RWPE2 (cell line): ENCODE measurements at regions not wholly inside any gene's neighbourhood (a gene's known extent, or its start where the extent isn't known, plus 50 kb on each side); places are given as distances from the start of the nearest gene placed in this dataset.

ENCODE experiments used
- ATAC-seq: fragments of 200-7000 bp; cut with Tn5 transposase; 3 replicates; pipeline ENCODE4 v1.9.1; 2021; ENCODE audit warnings: low read depth
- DNase-seq: peaks from one replicate; pipeline ENCODE4 v3.0.0-alpha.2; 2020; ENCODE audit warnings: low spot score
- H3K27ac ChIP-seq: fragments of 450-650 bp; 2 replicates; pipeline ENCODE4 v1.5.1; 2017; ENCODE audit warnings: mild to moderate bottlenecking; ENCODE audit not compliant: poor library complexity, severe bottlenecking
- H3K27me3 ChIP-seq: fragments of 250-450 bp; sonication (Bioruptor Pico); 2 replicates; pipeline ENCODE4 v1.5.1; 2021; ENCODE audit warnings: mild to moderate bottlenecking, moderate library complexity; ENCODE audit not compliant: insufficient read depth, poor library complexity, severe bottlenecking
- H3K36me3 ChIP-seq: fragments of 250-450 bp; sonication (Bioruptor Pico); 2 replicates; pipeline ENCODE4 v1.5.1; 2020; ENCODE audit warnings: low read depth, mild to moderate bottlenecking, moderate library complexity
- H3K4me1 ChIP-seq: fragments of 250-450 bp; sonication (Bioruptor Pico); 2 replicates; pipeline ENCODE4 v1.5.1; 2021; ENCODE audit warnings: mild to moderate bottlenecking, moderate library complexity; ENCODE audit not compliant: insufficient read depth, poor library complexity, severe bottlenecking
- H3K4me3 ChIP-seq: fragments of 250-450 bp; sonication (Bioruptor Pico); 2 replicates; pipeline ENCODE4 v1.5.1; 2021; ENCODE audit warnings: mild to moderate bottlenecking, moderate library complexity; ENCODE audit not compliant: severe bottlenecking
- H3K9me3 ChIP-seq: fragments of 250-450 bp; sonication (Bioruptor Pico); 2 replicates; pipeline ENCODE4 v1.5.1; 2021; ENCODE audit warnings: mild to moderate bottlenecking, moderate library complexity; ENCODE audit not compliant: severe bottlenecking
- CTCF ChIP-seq: fragments of 450-650 bp; IDR thresholded peaks from one replicate; pipeline ENCODE4 v1.5.1; 2017; ENCODE audit warnings: mild to moderate bottlenecking, moderate library complexity; ENCODE audit not compliant: poor library complexity, severe bottlenecking

- DNase-seq (no peak), ATAC-seq (no peak)
- Histone ChIP-seq H3K27me3 (no peaks in the 10 kb centered on the region), H3K9me3 (no peaks in the 10 kb centered on the region), H3K27ac (no peak overlapping the region), H3K4me3 (no peak overlapping the region), H3K36me3 (no peaks in the 10 kb centered on the region), H3K4me1 (no peaks in the 10 kb centered on the region)
- TF ChIP-seq CTCF, result no peak
These were observed 296.7 kb downstream of the HRH4 start for GRCh38 chr18:24757134-24757533.

- Histone ChIP-seq H3K4me1 (no peaks in the 10 kb centered on the region), H3K27ac (no peak overlapping the region), H3K36me3 (no peaks in the 10 kb centered on the region), H3K27me3 (no peaks in the 10 kb centered on the region), H3K9me3 (no peaks in the 10 kb centered on the region), H3K4me3 (no peak overlapping the region)
- no peak for TF ChIP-seq CTCF
- DNase-seq (no peak), ATAC-seq (no peak)
These were observed 301.3 kb downstream of the HRH4 start for GRCh38 chr18:24761765-24762164.

GRCh38 chr18:24762511-24762910 is 302.1 kb downstream of the HRH4 start:
- DNase-seq (no peak), ATAC-seq (no peak)
- Histone ChIP-seq H3K36me3 (no peaks in the 10 kb centered on the region), H3K27ac (no peak overlapping the region), H3K4me1 (no peaks in the 10 kb centered on the region), H3K27me3 (no peaks in the 10 kb centered on the region), H3K9me3 (no peaks in the 10 kb centered on the region), H3K4me3 (no peak overlapping the region)
- TF ChIP-seq CTCF, result no peak

GRCh38 chr18:24763765-24764513 is 303.5 kb downstream of the HRH4 start:
- DNase-seq (no peak), ATAC-seq (no peak)
- no peak overlapping the region for H3K4me3 ChIP-seq
- no peaks in the 10 kb centered on the region for H3K4me1 ChIP-seq
- TF ChIP-seq CTCF, result no peak
- no peaks in the 10 kb centered on the region for H3K36me3 ChIP-seq
- H3K27me3 ChIP-seq, result no peaks in the 10 kb centered on the region
- H3K27ac ChIP-seq, result no peak overlapping the region
- H3K9me3 ChIP-seq, result no peaks in the 10 kb centered on the region

- Histone ChIP-seq H3K4me1 (no peaks in the 10 kb centered on the region), H3K27ac (no peak overlapping the region), H3K27me3 (no peaks in the 10 kb centered on the region), H3K36me3 (no peaks in the 10 kb centered on the region), H3K4me3 (no peak overlapping the region), H3K9me3 (no peaks in the 10 kb centered on the region)
- no peak for TF ChIP-seq CTCF
- DNase-seq, result no peak
- no peak for ATAC-seq
These were observed 304.3 kb downstream of the HRH4 start for GRCh38 chr18:24764766-24765165.
